ENCODE measurements at regions not wholly inside any gene's neighbourhood (a gene's known extent, or its start where the extent isn't known, plus 50 kb on each side); places are given as distances from the start of the nearest gene placed in this dataset.

DNA sequence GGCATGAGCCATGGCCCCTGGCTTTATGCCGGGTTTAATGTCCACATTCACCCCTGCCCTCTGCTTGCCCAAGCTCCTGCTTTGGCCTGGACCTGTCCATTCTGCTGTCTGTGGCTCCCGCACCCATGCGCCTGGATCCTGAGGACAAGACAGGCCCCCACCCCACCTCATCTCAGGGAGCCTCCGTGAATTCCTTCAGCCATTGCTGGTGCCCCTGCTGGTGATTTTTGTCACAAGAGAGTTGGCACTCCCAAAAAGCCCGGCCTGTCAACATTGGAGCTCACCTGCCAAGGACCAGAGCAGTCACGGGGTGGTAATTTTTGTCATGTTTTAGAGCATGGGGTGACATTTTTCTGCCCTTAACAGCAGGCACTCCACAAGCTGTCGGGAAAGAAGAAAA, 127.5 kb upstream of the PLXNA4 start:
- TF ChIP-seq, protein P1, sequence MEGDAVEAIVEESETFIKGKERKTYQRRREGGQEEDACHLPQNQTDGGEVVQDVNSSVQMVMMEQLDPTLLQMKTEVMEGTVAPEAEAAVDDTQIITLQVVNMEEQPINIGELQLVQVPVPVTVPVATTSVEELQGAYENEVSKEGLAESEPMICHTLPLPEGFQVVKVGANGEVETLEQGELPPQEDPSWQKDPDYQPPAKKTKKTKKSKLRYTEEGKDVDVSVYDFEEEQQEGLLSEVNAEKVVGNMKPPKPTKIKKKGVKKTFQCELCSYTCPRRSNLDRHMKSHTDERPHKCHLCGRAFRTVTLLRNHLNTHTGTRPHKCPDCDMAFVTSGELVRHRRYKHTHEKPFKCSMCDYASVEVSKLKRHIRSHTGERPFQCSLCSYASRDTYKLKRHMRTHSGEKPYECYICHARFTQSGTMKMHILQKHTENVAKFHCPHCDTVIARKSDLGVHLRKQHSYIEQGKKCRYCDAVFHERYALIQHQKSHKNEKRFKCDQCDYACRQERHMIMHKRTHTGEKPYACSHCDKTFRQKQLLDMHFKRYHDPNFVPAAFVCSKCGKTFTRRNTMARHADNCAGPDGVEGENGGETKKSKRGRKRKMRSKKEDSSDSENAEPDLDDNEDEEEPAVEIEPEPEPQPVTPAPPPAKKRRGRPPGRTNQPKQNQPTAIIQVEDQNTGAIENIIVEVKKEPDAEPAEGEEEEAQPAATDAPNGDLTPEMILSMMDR (IDR thresholded peaks at IDR 0.05): no peak
- TF ChIP-seq POLR2A (IDR thresholded peaks at IDR 0.05): no peak
- TF ChIP-seq POLR2AphosphoS5 (IDR thresholded peaks at IDR 0.05; ENCODE audit: insufficient read depth in 1 of 2, low read depth in 1 of 2): no peak

Data from vagina (tissue), 2 donors.